ENCODE measurements at regions not wholly inside any gene's neighbourhood (a gene's known extent, or its start where the extent isn't known, plus 50 kb on each side); places are given as distances from the start of the nearest gene placed in this dataset.
A peak's percentile ranks its signal among the peaks of the same experiment; 100 is the strongest.

DNA sequence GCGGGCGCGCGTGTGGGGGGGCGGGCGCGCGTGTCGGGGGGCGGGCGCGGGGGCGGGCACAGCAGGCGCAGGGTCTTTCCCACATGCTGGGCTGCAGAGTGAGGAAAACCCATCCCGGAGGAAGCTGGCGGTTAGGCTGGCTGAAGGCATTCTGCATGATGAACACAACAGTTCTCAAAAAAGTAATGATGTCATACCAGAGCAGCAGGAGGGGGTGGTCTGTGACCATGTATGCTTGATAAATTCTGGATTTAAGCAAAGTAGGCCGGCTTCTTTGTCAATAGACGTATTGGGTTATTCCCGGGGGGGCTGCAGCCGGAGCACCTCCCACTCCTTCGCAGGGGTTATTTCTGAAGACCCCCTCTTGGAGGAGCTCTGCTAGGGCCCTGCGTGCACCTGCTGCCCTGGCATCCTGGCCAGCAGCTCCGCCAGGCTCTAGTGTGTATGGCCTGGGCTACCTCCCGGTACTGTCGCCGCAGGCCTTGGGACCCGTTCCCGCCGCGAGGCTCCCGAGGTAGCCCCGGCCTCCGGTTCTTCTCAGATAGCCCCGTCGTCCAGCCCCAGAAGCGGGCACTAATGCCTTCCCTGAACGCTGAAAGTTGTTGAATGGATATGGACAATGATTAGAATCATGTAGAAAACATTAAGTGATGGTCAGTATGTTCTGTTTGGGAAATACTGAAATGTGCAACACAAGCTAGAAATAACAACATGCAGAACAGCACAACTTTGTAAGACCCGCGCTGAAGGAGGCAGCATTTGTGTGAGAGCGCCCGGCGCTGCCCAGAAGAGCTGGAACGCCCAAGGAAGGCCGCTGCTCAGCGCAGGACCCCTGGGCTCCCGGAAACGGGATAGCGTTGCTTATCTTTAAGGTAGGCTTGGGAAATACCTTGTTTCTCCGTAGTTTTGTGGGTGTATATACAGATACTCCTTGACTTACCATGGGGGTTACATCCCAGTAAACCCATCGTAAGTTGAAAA, 101.4 kb upstream of the RAB6C start:
- H3K4me3 ChIP-seq (ENCODE audit: low read depth, low read length): peak overlapping the region; percentile 43
- TF ChIP-seq, protein P1, sequence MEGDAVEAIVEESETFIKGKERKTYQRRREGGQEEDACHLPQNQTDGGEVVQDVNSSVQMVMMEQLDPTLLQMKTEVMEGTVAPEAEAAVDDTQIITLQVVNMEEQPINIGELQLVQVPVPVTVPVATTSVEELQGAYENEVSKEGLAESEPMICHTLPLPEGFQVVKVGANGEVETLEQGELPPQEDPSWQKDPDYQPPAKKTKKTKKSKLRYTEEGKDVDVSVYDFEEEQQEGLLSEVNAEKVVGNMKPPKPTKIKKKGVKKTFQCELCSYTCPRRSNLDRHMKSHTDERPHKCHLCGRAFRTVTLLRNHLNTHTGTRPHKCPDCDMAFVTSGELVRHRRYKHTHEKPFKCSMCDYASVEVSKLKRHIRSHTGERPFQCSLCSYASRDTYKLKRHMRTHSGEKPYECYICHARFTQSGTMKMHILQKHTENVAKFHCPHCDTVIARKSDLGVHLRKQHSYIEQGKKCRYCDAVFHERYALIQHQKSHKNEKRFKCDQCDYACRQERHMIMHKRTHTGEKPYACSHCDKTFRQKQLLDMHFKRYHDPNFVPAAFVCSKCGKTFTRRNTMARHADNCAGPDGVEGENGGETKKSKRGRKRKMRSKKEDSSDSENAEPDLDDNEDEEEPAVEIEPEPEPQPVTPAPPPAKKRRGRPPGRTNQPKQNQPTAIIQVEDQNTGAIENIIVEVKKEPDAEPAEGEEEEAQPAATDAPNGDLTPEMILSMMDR (conservative IDR thresholded peaks at IDR 0.05; ENCODE audit: low read depth, low read length): no peak
- no peak for DNase-seq (ENCODE audit: low read depth)

DNA sequence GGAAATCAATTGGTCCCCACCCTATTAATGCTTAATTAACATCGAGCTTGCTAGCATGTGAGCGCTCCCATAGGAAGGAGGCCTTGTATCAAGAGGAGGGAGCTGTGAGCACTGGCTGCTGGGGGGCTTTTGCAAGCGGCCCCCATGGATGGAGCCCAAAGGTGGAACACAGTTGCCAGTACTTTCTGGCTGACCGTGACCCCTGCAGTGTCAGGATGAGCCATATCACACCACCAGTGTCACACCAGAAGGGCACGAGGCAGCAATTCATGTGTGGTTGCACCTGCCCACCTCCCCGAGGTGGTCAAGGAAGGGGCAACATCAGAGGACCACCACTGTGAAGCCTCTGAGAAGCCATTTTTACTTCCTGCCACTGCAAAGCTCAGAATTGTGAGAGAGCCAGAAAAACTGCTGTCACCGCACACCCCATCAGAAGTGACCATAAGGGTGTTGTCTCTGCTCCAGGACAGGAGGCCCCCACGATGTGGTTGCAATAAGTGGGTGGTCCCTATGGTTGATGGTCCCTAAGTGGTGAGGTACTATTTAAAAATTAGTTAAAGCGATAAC, 99.8 kb upstream of the RAB6C start:
- H3K4me3 ChIP-seq (ENCODE audit: low read depth, low read length): no peak overlapping the region
- TF ChIP-seq, protein P1 (conservative IDR thresholded peaks at IDR 0.05; ENCODE audit: low read depth, low read length): no peak
- no peak for DNase-seq (ENCODE audit: low read depth)

DNA sequence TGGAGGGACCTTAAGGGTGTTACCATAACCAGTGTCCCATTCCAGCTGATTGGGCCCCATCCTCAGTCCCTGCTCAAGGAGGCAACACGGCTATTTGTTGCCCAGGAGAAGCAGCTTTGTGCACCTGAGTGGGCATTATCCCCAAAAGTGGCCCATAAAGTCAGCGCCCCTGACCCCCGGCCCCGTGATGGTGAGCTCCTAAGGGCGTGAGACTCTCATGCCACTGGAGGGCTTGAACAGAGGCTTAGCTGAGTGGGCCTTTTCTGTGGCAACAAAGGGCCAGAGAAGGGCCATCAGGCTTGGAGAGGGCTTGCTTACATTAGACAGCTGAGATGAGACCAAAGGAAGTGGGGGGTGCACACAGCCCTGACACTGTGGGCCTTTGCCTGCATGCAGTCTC, 99.2 kb upstream of the RAB6C start:
- no peak for DNase-seq (ENCODE audit: low read depth)
- no peak overlapping the region for H3K4me3 ChIP-seq (ENCODE audit: low read depth, low read length)
- TF ChIP-seq, protein P1 (conservative IDR thresholded peaks at IDR 0.05; ENCODE audit: low read depth, low read length): no peak

DNA sequence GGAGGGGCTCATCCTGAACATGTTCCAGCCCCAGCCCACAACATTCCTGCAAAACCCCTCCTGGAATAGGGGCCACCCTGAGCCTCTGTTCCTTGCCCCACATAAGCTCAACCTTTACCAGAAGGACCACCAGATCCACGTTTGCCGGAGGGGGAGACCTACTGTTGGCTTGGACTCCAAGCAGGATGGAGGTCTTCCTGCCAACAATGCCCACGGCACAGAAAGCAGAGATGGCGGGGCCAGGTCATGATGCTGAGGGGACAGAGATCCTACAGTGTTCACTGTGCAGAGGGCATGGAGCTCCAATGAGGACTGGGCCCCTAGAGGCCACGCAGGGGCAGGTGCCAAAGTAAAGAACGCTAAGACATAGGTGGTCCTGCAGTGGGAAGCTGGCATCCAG, 98.5 kb upstream of the RAB6C start:
- TF ChIP-seq, protein P1 (conservative IDR thresholded peaks at IDR 0.05; ENCODE audit: low read depth, low read length): no peak
- DNase-seq (ENCODE audit: low read depth): no peak
- H3K4me3 ChIP-seq (ENCODE audit: low read depth, low read length): no peak overlapping the region

DNA sequence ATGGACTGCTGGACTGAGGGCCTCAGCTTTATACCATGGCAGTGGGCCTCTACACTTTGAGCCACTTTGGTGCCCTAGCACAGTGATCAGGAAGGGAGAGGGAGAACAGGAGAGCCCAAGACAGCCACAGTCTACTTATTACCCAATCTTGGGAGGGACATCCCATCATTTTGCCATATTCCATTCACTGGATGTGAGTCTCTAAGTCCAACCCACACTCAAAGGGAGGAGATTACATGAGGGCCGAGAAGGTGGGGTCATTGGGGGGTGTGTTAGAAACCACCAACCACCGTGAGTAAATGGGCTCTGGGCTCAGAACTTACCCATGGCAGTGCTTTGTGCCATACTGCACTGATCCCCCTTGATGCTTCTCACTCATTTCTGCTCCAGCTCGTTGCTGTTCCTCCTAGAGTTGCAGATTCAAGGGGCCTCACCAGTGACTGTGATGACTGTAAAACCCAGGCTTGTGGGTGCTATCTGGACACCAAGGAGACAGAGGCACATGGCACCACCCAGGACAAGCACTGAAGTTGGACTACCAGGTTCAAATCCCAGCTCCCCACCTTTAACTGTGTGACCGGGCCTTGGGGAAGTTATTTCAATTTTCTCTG, 97.6 kb upstream of the RAB6C start:
- DNase-seq (ENCODE audit: low read depth): no peak
- TF ChIP-seq, protein P1 (conservative IDR thresholded peaks at IDR 0.05; ENCODE audit: low read depth, low read length): no peak
- H3K4me3 ChIP-seq (ENCODE audit: low read depth, low read length): no peak overlapping the region

DNA sequence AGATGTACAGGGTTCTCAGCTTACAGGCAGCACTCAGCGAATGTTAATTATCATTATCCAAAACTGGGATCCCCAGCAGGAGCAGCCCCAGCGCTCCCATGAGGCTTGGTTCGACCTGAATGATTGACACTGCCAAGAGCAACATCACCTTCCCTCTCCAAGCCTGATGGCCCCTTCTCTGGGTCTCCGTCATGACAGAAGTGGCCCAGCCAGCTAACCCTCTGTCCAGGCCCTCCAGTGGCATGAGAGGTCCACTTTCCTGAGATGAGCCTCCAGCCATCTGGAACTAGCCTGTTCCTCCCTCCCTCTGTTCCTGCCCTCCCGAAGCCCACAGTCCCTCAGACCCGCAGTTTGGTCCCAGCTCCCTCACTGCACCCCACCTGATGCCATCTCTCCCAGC, 97.0 kb upstream of the RAB6C start:
- TF ChIP-seq, protein P1 (conservative IDR thresholded peaks at IDR 0.05; ENCODE audit: low read depth, low read length): no peak
- DNase-seq (ENCODE audit: low read depth): no peak
- H3K4me3 ChIP-seq (ENCODE audit: low read depth, low read length): no peak overlapping the region
